C4-2B (cell line): ENCODE measurements at regions not wholly inside any gene's neighbourhood (a gene's known extent, or its start where the extent isn't known, plus 50 kb on each side); places are given as distances from the start of the nearest gene placed in this dataset.

Experiments
- ZFX ChIP-seq: fragments of 450-650 bp; IDR thresholded peaks from 2 replicates; pipeline ENCODE4 v1.6.1; 2017
- TF ChIP-seq, protein P1 (sequence below): fragments of 450-650 bp; conservative IDR thresholded peaks from 2 replicates; pipeline ENCODE4 v1.5.1; 2017; ENCODE audit warnings: mild to moderate bottlenecking

DNA sequence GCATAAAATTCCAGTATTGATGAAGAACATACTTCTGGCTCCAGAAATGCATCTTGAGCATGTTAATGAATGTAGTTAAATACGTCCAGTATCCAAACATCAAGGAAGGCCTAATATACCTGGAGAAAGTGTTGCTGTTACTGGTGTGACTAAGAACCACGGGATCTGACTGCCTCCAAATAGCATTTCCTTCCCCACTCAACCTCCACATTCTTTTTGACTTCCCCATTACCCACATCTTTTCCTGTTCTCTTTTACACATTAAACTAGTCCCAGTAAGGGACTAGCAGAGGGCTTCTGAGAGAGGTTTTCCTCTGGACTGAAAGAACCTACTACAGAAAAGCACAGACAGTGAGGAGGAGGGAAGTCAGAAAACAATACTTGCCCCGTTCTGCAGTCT lies 482.8 kb upstream of the HTR2C start:
- TF ChIP-seq, protein P1, sequence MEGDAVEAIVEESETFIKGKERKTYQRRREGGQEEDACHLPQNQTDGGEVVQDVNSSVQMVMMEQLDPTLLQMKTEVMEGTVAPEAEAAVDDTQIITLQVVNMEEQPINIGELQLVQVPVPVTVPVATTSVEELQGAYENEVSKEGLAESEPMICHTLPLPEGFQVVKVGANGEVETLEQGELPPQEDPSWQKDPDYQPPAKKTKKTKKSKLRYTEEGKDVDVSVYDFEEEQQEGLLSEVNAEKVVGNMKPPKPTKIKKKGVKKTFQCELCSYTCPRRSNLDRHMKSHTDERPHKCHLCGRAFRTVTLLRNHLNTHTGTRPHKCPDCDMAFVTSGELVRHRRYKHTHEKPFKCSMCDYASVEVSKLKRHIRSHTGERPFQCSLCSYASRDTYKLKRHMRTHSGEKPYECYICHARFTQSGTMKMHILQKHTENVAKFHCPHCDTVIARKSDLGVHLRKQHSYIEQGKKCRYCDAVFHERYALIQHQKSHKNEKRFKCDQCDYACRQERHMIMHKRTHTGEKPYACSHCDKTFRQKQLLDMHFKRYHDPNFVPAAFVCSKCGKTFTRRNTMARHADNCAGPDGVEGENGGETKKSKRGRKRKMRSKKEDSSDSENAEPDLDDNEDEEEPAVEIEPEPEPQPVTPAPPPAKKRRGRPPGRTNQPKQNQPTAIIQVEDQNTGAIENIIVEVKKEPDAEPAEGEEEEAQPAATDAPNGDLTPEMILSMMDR: no peak
- no peak for TF ChIP-seq ZFX
